NCI-H1092 (cell line): ENCODE measurements at regions not wholly inside any gene's neighbourhood (a gene's known extent, or its start where the extent isn't known, plus 50 kb on each side); places are given as distances from the start of the nearest gene placed in this dataset.
A peak's percentile ranks its signal among the peaks of the same experiment; 100 is the strongest.
"Not testable (repeated sequence)": the region's sequence is repeated elsewhere in the genome, so short reads cannot be mapped to it uniquely, and the experiment has no call there.

Source experiments
- DNase-seq: peaks from one replicate; lab custom pipeline; 2025; lab: John Stamatoyannopoulos, UW

DNA sequence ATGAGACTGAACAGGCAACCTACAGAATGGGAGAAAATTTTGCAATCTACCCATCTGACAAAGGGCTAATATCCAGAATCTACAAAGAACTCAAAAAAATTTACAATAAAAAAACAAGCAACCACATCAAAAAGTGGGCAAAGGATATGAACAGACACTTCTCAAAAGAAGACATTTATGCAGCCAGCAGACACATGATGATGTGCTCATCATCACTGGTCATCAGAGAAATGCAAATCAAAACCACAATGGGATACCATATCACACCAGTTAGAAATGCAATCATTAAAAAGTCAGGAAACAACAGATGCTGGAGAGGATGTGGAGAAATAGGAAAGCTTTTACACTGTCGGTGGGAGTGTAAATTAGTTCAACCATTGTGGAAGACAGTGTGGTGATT, 51.7 kb upstream of the PAXBP1 start:
- not testable (repeated sequence) for DNase-seq

DNA sequence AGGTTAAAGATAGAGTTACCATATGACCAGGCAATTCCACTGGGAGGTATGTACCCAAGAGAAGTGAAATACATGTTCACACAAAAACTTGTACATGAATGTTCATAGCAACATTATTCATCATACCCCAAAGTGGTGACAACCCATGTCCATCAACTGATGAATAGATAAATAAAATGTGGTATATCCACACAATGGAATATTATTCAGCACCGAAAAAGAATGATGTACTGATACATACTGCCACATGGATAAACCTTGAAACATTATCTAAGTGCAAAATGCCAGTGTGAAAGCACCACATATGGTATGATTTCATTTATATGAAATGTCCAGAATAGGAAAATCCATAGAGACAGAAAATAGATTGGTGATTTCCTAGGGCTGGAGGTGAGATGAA, 53.4 kb upstream of the PAXBP1 start:
- DNase-seq, result no peak

GRCh38 chr21:32826329-32827167, 55.0 kb upstream of the PAXBP1 start:
- DNase-seq, result peak; percentile 21

DNA sequence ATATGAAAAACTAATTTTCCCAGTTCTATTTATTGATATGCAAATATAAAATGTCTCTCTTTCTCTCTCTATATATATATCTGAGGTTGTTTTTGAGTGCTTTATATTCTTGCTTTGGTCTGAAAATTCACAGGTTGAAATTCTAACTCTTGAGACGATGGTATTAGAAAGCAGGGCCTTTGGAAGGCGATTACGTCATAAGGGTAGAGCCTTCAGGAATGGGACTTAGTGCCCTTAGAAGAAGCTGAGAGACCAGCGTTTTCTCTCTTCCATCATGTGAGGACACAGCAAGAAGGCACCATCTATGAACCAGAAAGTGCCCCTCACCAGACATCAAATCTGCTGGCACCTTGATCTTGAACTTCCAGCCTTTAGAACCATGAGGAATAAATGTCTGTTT, 57.4 kb upstream of the PAXBP1 start:
- no peak for DNase-seq

- DNase-seq, result no peak
These were observed 57.9 kb upstream of the PAXBP1 start for GRCh38 chr21:32829504-32829903.

DNA sequence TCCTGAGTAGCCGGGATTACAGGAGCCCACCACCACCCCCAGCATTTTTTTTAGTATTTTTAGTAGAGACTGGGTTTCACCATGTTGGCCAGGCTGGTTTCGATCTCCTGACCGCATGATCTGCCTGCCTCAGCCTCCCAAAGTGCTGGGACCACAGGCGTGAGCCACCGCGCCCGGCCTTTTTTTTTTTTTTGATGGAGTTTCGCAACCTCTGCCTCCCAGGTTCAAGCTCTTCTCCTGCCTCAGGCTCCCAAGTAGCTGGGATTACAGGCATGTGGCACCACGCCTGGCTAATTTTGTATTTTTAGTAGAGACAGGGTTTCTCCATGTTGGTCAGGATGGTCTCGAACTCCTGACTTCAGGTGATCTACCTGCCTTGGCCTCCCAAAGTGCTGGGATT, 60.2 kb upstream of the PAXBP1 start:
- DNase-seq, result not testable (repeated sequence)

DNA sequence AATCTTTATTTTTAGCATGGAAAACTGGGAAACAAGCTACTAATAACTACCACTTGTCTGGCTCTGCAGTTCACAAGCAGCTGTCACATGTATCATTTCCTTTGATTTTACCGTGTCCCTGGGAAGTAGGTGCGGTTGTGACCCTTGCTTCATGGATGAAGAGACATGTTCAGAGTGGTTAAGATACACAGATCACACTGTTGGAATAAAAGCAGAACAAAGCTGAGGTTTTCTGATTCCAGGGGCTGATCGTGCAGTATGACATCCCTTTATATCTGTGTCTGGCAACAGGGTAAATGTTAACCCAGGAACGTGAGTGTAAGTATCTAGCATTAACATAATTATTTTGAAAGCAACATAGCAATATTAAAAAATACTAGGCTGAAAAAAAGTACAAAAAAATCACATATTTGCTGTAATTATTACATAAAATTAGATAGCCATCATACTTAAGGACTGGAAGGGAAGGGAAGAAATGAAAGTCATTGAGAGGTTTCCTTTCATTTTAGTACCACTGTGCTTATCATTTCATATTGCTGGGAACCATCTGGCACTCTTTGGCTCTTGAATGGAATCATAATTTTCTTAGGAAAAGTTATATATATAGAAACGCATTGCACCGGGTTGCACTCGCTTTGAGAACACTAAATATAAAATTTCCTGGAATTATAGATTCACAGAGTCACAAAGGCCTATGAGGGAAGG, 62.8 kb upstream of the PAXBP1 start:
- DNase-seq, result no peak

DNA sequence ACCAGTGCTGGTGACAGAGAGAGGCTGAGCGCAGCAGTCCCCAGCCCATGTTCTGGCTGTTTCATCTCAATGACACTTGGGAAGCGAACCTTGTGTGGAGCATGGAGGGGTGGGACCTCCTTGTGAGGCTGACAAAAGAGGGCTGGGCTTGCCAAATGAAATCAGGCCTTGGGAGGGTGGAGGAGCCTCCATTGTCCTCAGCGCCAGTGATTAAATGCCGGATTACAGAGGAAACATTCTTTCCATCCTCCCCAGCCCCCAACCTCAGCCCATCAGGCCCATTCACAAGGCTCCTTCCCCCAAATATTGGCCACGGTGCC, 63.3 kb upstream of the PAXBP1 start:
- no peak for DNase-seq

DNA sequence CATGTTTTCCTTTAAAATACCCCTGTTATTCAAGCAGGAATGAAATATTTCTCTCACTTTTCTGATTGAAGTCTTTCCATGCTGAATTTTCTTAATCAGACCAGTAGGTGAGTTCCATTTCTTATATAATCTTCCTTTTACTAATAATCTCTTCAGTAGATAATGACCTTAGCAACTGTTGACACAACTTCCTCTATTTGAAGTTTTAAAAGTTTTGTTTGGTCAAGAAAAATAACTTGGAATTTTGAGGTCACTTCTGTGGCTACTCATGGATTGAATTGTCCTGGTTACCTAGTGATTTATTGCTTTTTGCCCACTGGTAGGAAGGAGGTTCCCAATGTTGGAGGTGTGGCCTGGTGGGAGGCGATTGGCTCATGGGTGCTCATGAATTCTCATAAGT, 70.6 kb upstream of the PAXBP1 start:
- no peak for DNase-seq

GRCh38 chr21:32843561-32843960, 72.0 kb upstream of the PAXBP1 start:
- no peak for DNase-seq

DNA sequence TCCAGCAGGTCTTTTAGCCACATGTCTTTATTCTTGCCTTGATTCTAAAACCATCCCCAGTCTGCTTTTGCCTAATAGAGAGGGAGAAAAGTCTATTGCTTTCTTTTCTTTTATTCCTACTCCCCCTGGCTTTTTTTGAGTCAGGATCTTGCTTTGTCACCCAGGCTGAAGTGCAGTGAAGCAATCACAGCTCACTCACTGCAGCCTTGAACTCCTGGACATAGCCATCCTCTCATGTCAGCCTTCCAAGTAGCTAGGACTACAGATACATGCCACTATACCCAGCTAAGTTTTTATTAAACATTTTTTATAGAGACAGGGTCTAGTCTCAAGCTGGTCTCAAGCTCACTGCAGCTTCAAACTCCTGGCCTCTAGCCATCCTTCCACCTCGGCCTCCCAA, 72.5 kb upstream of the PAXBP1 start:
- no peak for DNase-seq

GRCh38 chr21:32844653-32845436, 73.3 kb upstream of the PAXBP1 start:
- no peak for DNase-seq

DNA sequence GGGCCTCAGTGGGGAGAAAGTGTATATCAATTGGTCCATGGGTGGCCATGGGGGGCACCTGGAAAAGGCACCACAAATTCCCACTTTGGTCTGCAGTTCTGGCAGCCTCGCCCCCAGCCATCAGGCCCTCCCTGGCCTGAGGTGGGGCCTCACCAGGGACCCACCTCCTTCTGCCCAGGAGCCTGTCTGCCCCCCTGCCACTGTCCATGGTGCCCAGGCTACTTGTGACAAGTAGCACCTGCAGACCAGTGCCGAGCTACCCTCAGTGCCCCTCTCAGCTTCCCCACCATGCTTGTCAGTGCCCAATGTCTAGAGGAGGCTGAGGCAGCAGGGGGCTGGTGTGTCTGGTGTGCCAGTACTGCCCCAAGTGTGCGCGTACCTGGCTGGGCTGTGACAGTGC, 87.1 kb upstream of the PAXBP1 start:
- DNase-seq, result no peak

- DNase-seq, result no peak
These were observed 88.8 kb upstream of the PAXBP1 start for GRCh38 chr21:32860399-32860798.

- DNase-seq, result no peak
These were observed 90.3 kb upstream of the PAXBP1 start for GRCh38 chr21:32861866-32862265.

DNA sequence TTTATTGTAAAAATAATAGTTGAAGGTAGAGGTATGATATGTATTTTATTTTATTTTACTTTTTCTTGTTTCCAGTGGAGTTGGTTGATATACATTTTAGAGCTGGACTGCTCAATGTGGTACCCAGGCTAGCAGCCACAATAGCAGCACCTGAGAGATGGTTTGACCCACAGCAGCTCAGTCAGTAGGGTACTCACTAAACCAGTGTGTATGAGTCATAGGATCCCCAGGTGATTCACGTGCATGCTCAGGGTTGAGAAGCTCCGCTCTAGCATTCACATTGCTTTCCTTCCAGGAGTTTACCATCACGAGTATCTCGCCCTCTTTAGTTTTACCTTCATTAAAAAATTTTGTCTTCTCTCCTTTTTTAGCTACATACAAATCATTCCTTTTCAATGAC, 96.0 kb upstream of the PAXBP1 start:
- no peak for DNase-seq

DNA sequence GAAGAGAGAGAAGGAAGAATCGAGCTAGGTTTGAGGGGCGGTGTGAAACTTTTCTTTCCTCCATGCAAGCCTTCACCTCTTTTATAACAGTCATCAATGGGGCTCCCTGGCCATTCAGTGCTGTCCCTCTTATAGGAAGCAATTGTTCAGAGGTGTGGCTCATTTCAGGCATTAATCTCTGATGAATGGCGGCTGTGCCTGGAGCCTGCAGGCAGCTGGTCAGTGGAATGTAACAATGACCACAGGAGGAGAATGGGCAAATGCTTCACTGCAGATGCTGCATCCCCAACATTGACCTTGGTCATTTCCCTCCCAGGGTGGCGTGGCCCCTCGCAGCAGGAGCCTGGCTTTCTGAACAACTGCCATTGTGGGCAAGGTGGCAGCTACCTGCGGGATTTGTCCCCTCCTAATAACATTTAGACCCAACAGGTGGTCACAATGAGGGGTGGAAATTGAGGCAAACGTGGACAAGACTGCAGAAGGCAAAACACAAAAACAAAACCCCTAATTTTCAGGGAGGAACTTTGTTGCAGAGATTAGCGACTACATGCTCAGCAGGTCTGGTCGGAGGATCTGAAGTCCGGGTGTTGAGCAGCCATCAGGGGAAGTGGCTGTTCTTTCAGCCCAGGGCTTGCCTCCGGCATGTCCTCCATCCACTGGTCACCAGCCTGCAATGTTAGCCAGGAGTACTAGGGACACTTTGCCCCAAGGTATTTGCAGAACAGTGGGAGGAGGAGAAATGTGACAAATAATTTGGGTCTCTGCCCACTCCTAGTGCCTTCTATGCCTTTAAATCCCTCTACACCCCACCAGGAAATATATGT, 97.3 kb upstream of the PAXBP1 start:
- no peak for DNase-seq

- DNase-seq, result no peak
These were observed 97.9 kb upstream of the PAXBP1 start for GRCh38 chr21:32869459-32869858.

DNA sequence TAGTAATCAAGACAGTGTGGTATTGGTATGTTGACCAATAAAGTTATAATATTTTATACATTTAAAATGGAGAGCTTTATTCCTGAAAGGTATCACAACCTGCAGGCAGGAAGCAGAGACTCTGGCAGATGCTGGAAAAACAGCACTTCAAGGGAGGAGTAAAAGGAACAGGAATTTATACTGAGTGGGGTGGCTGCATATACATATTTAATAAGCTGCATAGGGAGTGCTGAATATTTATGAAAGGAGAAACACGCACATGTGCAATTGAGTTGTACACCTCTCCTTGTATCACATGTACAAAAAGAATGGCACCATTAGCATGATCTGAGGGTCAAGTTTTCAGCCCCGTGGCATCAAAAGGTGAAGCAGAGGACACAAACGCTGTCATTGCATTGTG, 104.9 kb upstream of the PAXBP1 start:
- no peak for DNase-seq

GRCh38 chr21:32877888-32878287, 106.3 kb upstream of the PAXBP1 start:
- DNase-seq, result not testable (repeated sequence)

GRCh38 chr21:32878661-32879060, 107.1 kb upstream of the PAXBP1 start:
- DNase-seq, result no peak

- no peak for DNase-seq
These were observed 109.9 kb upstream of the PAXBP1 start for GRCh38 chr21:32881458-32881857.
